ENCODE measurements at regions not wholly inside any gene's neighbourhood (a gene's known extent, or its start where the extent isn't known, plus 50 kb on each side); places are given as distances from the start of the nearest gene placed in this dataset.

GRCh38 chr9:82148426-82148810, 159.8 kb downstream of the SPATA31D1 start:
- TF ChIP-seq, protein P1, sequence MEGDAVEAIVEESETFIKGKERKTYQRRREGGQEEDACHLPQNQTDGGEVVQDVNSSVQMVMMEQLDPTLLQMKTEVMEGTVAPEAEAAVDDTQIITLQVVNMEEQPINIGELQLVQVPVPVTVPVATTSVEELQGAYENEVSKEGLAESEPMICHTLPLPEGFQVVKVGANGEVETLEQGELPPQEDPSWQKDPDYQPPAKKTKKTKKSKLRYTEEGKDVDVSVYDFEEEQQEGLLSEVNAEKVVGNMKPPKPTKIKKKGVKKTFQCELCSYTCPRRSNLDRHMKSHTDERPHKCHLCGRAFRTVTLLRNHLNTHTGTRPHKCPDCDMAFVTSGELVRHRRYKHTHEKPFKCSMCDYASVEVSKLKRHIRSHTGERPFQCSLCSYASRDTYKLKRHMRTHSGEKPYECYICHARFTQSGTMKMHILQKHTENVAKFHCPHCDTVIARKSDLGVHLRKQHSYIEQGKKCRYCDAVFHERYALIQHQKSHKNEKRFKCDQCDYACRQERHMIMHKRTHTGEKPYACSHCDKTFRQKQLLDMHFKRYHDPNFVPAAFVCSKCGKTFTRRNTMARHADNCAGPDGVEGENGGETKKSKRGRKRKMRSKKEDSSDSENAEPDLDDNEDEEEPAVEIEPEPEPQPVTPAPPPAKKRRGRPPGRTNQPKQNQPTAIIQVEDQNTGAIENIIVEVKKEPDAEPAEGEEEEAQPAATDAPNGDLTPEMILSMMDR (IDR thresholded peaks at IDR 0.05; ENCODE audit: low read depth, low read length): no peak

DNA sequence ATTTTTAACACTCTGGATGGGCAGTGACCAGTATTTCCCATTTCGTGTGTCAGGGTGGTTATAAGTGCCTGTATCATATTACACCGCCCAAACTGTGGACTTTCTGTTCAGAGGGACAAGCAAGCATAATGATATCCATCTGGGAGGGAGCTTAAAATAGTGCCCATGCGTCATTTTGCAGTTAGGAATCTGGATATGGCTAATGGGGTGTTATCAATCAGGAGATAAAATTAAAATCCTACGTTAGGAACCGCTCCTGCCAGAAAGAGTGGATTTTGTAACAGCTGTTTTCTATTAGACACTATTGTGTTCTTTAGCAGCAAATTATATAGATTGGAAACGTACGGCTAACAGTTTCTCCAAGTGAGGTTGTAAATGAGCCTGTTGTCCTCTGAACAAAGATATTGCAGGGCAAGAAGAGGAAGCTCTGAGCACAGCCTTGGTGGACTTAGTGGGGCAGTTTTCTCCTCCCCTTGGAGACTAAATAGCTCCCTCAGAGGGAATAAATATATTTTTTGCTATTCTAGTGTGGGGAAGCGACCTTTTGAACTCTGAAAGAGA, 160.4 kb downstream of the SPATA31D1 start:
- no peak overlapping the region for H3K4me3 ChIP-seq (replicated peaks in 1 of 2; ENCODE audit: low read depth in 2 of 2, low read length in 2 of 2)
- DNase-seq (ENCODE audit: low read depth in 2 of 2): peak; percentile 60 to 75
- TF ChIP-seq, protein P1 (IDR thresholded peaks at IDR 0.05; ENCODE audit: low read depth, low read length): no peak

More at GRCh38 chr9:82148426-82148810, 159.8 kb downstream of the SPATA31D1 start:
- H3K4me3 ChIP-seq (replicated peaks in 1 of 2; ENCODE audit: low read depth in 2 of 2, low read length in 2 of 2): no peak overlapping the region
- DNase-seq (ENCODE audit: low read depth in 2 of 2): no peak

DNA sequence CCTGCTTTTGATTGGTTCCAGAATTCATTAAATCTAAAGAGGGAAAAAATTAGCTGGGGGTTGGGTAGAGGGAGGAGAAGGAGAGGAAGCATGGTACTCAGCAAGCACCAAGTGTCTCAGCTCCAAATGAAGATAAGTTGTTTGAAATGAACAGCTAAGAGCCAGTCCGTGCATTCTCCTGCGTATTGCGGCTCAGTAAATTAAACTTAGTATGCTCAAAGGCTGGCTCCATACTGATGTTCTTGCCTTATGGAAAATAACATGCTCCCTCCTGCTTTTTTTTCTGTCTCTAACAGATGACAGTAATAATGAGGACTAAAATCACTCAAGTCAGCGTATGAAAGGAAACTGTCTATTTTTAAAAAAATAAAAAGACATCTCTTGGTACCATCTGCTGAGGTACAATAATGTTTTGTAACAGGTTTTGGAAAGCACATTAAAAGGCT, 161.0 kb downstream of the SPATA31D1 start:
- TF ChIP-seq, protein P1 (IDR thresholded peaks at IDR 0.05; ENCODE audit: low read depth, low read length): no peak
- DNase-seq (ENCODE audit: low read depth in 2 of 2): no peak
- H3K4me3 ChIP-seq (replicated peaks in 1 of 2; ENCODE audit: low read depth in 2 of 2, low read length in 2 of 2): no peak overlapping the region

GRCh38 chr9:82152181-82152580, 163.6 kb downstream of the SPATA31D1 start:
- TF ChIP-seq, protein P1 (IDR thresholded peaks at IDR 0.05; ENCODE audit: low read depth, low read length): no peak
- no peak overlapping the region for H3K4me3 ChIP-seq (replicated peaks in 1 of 2; ENCODE audit: low read depth in 2 of 2, low read length in 2 of 2)
- DNase-seq (ENCODE audit: low read depth in 2 of 2): peak in 1 of 2 donors; percentile 53

- H3K4me3 ChIP-seq (replicated peaks in 1 of 2; ENCODE audit: low read depth in 2 of 2, low read length in 2 of 2): no peak overlapping the region
- TF ChIP-seq, protein P1 (IDR thresholded peaks at IDR 0.05; ENCODE audit: low read depth, low read length): no peak
- no peak for DNase-seq (ENCODE audit: low read depth in 2 of 2)
Observed at GRCh38 chr9:82153032-82153431, 164.5 kb downstream of the SPATA31D1 start.

GRCh38 chr9:82154573-82154972, 166.0 kb downstream of the SPATA31D1 start:
- TF ChIP-seq, protein P1 (IDR thresholded peaks at IDR 0.05; ENCODE audit: low read depth, low read length): no peak
- H3K4me3 ChIP-seq (replicated peaks in 1 of 2; ENCODE audit: low read depth in 2 of 2, low read length in 2 of 2): no peak overlapping the region
- no peak for DNase-seq (ENCODE audit: low read depth in 2 of 2)

GRCh38 chr9:82161876-82162275, 173.3 kb downstream of the SPATA31D1 start:
- no peak for DNase-seq (ENCODE audit: low read depth in 2 of 2)
- no peak overlapping the region for H3K4me3 ChIP-seq (replicated peaks in 1 of 2; ENCODE audit: low read depth in 2 of 2, low read length in 2 of 2)
- TF ChIP-seq, protein P1 (IDR thresholded peaks at IDR 0.05; ENCODE audit: low read depth, low read length): no peak

Data from cardiac fibroblast (primary cell).